HG03066 (cell line): ENCODE measurements at regions not wholly inside any gene's neighbourhood (a gene's known extent, or its start where the extent isn't known, plus 50 kb on each side); places are given as distances from the start of the nearest gene placed in this dataset.

Experiments
- ATAC-seq: cut with Tn5 transposase; IDR thresholded peaks from one replicate; pipeline ENCODE4 v1.9.1; 2021; ENCODE audit warnings: low read depth; ENCODE audit not compliant: unreplicated experiment

DNA sequence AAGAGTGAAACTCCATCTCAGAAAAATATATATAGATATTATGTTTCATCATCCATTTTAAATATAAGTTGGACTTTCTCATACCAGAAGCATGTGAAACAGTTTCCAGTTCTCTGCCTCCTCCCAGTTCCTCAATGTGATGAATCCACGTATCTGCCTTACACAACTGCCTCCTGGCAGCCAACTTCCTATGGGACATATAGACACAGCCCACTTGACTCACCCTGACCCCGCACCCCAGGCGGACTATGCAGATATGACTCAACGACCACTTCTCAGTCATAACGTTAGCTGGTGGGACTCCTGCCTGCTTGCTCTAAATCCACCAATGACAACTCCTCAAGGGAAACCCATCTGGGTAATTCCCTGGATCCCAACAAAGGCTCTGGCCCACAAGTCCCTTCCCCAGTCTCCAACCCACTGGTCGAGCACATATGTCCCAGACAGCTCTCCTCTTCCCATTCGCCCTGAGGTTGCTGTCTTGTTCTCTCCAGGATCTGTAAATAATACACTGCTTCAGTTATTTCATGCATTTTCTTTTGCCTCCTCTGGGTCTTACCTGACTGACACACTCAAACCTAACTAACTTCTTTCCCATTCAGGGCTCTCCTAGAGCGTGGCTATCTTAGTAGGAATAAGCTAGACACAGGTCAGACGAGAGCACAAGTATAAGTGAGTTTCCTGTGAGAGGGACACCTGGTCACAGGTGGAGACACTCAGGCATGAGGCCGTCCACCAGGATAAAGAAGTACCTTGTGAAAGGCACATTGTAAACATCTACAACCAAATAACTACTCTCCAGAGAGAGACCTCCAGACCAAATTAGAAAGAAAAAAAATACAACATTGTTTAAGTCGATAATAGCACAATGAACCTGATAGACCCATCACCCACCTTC lies 548.5 kb downstream of the CD83 start:
- ATAC-seq = no peak

DNA sequence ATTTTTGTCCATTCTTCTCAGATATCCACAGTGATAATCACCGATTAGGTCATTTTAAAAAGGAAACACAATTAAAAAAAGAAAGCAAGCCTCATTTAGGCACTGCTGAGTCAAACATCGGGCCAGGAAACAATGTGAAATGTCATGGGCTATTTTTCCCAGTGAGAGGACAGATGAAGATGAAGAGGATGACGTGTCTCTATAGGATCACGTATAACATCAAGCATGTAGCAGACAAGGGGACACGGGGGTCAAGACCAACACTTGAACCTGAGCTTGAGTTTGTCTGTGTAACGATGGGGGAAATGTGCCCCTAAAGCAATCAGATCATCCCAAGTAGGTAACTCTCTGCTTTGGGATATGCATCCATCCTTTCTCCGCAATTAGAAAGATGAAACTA lies 553.2 kb downstream of the CD83 start:
- ATAC-seq = no peak

DNA sequence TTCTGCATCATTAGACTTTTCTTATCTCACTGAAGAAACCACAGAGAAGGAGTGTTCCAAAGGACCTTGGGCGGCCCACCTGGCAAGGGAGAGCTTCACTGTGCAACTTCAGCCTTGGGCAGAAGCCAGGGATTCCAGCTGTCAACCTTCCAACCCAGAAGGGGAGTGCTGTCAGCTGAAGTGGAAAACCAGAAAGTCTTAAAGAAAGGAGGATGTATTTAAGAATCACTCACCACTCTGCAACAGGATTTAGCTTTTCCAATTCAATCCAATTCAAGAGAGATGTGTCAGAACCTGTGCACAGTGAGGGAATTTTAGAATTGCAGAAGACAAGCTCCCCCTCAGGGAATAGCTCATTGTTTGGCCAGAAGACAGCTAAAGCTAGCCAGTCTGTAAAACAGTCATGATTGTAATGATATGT lies 553.7 kb downstream of the CD83 start:
- ATAC-seq = no peak

DNA sequence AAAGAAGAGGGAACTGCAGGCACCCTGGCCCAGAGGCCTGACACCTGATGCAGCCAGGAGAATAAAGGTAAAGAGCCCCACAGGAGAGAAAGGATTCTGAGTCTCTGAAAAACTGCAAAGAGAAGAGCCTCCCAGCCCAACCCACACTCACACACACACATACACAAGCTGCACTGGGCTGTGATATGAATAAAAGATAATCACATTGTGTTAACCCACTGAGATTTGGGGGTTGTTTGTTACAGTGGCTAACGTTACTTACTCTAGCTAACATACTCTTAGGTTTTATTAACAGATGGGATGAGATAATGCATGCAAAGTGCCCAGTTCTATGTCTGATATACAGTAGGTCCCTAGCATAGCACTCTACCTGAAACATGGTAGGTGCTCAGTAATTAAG lies 554.4 kb downstream of the CD83 start:
- no peak for ATAC-seq

DNA sequence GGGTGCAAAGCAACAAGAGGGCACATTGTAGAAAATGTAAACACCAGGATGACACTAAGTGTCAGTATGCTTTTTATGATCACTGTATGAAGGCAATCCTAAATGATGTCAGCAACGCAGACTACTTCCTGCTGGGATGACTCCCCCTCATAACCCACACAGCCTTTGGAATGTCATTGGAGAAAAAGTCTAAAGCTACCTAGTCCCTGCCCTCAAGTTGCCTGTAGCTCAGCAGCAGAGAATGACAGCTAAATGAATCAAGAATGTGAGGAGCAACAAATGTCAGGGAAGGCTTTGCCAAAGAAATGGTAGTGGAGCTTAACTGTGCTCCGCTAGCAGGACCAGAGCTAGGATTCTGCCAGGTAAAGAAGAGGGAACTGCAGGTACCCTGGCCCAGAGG lies 555.6 kb downstream of the CD83 start:
- no peak for ATAC-seq

DNA sequence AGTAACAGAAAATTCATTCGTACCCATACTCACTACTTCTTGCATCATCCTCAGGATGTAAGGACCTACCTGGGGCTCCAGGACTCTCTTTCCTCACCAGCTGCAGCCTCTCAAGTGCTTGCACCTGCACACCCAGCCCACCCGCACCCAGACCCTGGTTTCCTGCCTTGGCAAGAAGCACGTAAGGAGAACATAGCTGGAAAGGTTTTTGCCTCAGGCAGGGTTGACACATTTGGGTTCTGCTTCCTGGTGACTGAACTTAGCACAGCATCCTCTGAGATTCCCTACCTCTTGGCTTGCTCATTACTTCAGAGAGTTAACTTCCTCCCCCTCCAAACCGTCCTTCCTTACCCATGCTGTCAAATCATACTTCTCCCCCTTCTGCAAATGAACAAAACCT lies 556.9 kb downstream of the CD83 start:
- ATAC-seq = no peak

DNA sequence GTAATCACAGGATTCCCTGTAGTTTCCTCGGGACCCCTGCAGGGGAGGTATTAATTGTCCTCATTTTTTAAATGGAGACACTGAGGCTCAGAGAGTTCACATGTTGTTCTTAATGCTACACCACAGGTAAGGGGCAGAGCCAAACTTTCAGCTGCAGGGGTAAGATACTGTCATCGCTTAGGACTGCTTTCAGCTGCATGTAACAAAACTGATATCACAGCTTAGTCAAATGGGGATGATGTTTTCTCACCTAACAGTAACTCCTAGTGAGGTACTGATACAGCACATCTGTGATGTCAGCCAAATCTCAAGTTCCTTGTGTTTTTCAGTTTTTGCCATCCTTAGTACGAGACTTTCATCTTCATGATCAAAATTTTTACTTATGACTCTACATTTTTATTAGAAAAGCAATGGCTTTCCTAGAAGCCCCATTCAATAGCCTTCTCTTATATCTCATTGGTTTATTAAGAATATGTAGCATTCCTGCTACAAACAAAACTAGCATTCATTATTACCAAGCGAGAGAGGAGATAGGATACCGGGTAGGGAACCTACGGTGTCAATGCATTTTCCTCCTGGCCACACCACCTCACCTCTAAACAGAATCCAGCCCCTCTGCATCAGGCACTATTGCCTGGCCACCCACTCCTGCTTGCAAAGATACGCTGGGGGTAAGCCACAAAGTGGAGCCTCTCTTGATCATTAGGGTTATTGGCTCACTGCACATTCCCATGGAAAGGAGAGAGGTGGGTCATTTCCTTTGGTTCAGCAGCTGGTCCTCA lies 557.5 kb downstream of the CD83 start:
- ATAC-seq = no peak

DNA sequence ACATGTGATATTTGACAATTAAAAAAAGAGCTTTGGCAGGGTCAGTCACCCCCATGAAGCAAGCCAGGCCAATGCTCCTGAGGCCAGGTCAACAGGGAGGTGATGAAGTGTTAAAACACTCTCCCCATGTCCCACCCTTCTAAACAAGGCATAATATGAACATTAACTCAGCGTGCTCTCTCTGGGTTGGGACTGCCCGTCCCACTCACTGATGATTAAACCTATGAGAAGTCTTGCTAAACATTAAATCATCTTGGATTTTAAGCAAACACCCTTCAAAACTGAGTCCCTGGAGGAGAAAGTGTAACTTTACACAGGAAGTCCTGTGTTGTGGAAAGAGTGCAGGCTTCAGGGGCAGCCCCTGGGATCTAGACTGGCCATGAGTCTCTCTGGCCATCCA lies 558.5 kb downstream of the CD83 start:
- no peak for ATAC-seq

DNA sequence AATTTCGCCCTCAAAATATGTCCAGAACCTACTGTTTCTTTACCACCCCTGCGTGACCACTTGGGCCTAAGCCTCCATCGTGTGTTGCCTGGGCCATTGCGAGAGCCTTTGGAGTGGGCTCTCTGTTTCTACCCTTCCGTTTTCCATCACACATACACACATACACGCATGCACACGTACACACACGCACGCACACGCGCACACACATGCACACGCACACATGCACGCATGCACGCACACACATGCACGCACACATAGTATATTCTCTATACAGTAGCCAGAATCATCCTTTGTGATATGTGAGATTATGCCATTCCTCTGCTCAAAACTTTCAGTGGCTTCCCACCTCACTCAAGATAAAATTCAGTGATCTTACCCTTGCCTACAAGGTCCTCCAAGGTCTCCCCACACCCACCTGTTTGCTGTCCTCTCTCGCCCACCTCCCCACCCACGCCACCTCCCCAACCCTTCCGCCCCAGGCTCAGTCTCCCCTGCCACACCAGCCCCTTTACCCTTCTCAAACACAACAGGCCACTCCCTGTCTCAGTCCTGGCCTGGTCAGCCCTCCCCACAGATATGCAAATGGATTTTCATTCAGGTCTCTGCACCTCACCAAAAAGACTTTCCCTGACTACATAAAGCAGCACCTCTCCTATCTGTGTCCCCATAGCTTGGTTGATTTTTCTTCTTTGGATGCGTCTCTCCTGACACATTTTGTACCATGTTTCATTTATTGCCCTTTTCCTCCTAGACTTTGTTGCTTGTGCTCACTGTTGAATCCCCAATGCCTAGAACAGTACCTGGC lies 559.6 kb downstream of the CD83 start:
- no peak for ATAC-seq

DNA sequence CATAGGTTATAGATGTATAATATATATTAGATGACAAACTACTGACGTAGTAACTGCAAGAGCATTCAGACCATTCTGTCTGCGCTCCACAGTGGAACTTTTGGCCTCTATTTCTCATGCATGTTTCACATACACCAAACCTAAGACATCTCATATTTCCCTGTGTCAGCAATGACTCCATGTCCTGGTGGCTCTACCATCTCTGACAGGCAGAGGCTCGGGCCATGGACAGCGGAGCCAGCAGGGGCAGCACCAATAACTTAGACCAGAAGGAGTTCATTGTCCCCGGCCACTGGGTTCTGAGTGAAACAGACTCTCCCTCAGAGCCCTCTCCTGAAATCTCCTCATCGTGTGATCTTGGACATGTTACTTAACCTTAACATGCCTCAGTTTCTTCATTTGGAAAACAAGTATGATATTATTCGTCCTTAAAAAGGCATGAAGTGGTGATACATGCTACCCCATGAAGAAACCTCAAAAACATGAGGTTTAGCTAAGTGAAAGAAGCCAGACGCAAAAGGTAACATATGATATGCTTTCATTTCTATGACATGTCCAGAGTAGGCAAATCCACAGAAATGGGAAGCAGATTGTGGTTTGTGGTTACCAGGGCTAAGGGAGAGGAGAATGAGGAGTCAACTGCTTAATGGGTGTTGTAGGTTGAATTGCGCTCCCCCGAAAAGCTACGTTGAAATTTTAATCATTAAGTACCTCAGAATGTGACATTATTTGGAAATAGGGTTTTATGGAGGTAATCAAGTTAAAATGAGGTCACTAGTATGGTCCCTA lies 564.0 kb upstream of the JARID2 start:
- no peak for ATAC-seq

DNA sequence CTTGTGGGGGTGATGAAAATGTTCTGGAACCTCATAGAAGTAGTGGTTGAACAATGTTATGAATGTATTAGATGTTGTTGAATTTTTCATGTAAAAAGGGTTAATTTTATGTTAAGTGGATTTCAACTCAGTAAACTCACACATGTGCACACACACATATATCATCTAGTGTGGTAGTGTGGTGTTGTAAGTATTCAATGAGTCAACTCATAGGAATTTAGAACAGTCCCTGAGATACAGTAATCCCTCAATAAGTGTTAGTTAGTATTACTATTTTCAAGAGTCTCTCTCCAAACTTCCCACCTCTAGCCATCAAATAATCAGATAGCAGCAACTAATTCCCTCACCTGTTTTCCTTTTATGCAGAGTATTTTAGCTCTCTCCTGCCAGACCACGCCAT lies 563.1 kb upstream of the JARID2 start:
- ATAC-seq = no peak

DNA sequence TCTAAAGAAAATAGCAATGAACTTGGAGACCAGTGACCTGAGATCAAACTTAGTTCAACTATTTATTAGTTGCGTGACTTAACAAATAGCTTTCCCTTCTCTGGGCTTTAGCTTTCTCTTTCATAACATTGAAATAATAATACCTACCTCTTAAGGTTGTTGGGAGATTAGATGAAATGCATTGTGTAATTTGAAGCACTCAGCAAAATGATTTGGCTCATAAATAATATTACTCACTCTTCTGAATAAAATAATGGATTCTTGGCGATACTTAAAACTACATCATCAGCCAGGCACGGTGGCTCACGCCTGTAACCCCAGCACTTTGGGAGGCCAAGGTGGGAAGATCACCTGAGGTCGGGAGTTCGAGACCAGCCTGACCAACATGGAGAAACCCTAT lies 556.2 kb upstream of the JARID2 start:
- no peak for ATAC-seq

DNA sequence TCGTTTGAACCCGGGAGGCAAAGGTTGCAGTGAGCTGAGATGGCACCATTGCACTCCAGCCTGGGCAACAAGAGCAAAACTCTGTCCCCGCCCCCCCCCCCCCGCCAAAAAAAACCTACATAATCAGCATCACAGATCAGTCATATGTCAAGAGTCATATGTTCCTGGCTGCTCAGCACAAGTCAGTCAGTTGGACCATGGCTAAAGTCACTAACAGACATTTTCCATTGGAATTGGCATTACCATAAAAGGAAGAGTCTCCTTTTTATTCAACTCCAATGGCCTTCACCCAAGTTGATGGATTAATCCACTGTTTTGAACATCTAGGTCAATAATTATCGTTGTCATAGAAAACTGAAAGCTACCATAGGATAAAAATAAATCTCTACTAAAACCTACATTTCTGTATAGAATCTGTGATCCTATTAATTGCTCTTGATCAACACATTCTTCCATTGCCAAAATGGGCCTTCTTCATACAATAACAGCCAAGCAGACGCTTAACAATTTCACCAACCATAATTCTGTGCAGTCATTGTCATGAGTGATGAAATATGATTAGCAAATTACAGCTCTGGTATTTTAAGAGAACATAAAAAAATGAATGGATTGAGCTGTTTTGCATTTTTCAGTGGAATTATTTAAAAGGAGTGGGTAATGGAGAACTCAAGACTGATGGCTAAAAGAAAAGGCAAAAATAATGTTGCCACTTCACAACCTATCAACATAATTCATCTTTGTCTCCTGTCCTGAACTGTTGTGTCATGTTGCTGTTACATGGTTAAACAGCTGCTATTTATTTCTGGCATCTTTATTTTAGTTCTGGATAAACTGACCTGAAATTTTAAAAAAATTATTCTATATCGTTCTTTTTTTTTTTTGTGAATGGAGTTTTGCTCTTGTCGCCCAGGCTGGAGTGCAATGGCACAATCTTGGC lies 555.5 kb upstream of the JARID2 start:
- no peak for ATAC-seq

DNA sequence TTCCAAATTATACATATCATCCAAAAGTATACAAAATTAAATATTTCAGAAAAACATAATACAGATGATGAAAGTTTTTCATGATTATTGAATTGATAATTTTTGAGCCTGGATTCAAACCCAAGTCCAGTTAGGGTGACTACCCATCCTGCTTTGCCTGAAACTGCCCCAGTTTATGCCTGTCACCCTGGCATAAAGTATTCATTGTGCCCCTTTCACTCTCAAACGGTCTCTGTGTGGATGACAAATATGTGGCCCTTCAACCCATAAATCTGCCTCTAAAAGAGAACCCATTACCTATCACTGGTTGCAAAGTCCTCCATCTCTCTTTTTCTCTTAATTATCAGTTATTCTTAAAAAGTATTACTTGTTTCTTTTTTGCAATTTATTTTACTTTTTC lies 553.7 kb upstream of the JARID2 start:
- ATAC-seq = no peak

DNA sequence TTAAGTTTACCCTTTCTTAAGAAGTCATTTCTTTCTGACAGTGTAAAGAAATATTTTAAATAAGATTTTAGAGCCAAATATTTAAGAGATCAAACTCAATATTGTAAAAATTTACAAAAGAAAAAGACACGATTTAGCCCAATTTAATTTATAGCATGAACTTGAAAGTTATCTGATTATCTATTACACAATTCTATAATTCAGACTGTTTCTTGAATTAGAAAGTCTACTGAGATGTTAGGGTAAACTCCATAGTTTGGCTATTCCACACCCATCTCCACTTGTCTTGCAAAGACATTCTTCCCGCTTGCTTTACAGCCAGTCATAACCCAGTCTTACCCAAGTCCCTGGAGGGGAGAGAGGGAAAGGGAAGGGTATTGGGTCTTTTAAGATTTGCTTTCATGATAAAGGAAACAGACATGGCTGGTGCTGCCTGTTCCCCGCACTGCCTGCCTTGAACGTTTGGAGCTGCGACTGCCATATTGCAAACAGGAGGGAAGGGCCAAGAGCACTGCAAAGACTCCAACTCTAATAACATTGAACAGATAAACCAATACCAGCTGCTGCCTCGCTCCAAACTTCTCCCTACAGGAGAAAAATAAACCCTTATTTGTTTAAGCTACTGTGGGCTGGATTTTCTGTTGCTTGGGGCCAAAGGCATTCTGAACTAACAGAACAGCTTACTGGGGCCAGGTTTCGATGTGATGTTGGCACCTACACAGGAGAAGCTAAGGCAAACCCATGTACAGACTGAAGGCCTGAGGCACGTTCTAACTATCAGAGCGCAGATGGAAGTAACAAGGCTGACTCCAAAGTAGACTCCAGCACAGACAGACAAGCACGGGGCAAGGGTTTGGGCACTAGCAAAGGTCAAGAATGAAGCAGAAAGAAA lies 552.3 kb upstream of the JARID2 start:
- ATAC-seq = no peak

DNA sequence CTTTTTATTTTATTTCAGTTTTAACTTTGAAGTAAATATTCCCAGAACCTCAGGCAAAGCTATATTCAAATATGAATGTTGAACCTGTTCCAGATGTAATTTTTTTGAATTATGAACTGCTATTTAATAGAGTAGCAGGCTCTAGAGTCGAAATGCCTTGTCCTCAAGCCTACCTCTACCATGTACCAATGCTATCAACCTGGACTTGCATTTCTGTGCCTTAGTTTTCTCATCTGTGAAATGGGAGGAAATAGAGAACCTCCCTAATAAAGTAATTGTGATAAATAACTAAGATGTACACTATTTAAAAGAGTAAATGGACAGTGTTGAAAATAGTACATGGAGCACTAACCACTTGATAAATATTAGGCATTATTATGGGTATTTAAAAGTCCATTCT lies 551.6 kb upstream of the JARID2 start:
- ATAC-seq = no peak

DNA sequence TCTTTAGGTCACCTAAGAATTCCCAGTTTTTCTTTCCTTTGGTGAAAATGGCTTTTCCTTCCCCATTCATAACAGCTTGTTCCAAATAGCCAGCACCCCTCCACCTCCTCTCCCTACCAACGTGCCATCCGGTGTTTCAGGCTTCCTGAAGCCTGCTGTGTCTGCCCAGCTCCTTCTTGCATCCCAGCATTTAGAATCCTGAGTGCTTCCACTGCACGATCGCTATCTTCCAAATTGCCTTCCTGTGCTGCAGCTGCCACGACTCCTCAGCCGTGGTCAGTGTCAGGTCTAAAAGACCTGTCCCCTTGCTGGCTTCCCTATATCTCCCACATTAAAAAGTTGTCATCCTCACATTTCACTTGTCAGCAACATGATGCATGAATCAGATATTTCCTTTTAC lies 550.3 kb upstream of the JARID2 start:
- ATAC-seq = no peak

DNA sequence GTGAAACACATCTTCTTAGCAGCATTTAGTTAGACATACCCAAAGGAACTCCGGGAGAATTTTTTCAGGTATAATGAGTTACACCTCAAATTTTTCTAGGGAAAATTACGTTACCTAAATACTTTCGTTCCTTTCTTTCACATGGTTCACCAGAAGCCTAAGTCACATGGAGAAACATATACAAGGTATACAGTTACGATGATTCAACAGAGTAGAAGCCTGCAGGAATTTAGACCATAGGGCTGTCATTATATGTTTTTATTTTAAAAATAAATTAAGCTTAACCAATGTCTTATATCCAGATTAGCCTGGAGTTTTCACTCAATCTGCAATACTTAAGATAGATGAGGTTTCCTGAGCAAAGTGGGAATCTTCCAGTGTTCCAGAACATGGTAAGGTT lies 549.5 kb upstream of the JARID2 start:
- ATAC-seq = no peak
